Activated naive CD4-positive, alpha-beta T cell treated with anti-CD3 and anti-CD28 coated beads, Interleukin-2, amount 50 U/mL, for 24 hours (primary cell): ENCODE measurements at regions not wholly inside any gene's neighbourhood (a gene's known extent, or its start where the extent isn't known, plus 50 kb on each side); places are given as distances from the start of the nearest gene placed in this dataset.

Experiments used
- H3K27ac Mint-ChIP-seq: one replicate; pipeline ENCODE4 v1.8.0; 2021; ENCODE audit warnings: mild to moderate bottlenecking, mixed read lengths
- H3K27me3 Mint-ChIP-seq: one replicate; pipeline ENCODE4 v1.8.0; 2021; ENCODE audit warnings: mixed read lengths
- H3K36me3 Mint-ChIP-seq: one replicate; pipeline ENCODE4 v1.8.0; 2021; ENCODE audit warnings: mixed read lengths
- H3K4me1 Mint-ChIP-seq: one replicate; pipeline ENCODE4 v1.8.0; 2021; ENCODE audit warnings: mixed read lengths
- H3K4me3 Mint-ChIP-seq: one replicate; pipeline ENCODE4 v1.8.0; 2021; ENCODE audit warnings: mild to moderate bottlenecking, mixed read lengths
- H3K9me3 Mint-ChIP-seq: one replicate; pipeline ENCODE4 v1.8.0; 2021; ENCODE audit warnings: mixed read lengths

DNA sequence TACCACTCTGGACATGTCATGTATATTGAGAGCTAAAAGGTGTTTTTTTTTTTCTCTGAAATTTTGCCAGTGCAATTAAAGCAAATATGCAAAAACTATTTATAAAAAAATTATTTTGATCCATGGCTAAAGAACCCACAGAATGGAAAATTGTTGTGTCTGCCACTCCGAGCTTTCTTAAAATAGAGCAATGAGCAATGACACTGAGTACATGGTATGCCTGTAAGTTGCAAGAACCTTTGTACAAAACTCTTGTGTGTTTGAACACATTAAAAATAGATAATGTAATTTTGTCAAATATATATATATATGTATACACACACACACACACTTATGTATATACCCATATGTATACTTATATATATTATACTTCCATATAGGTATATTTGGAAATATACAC, 1530.9 kb upstream of the B3GALT2 start:
- no peak overlapping the region for H3K27ac Mint-ChIP-seq
- H3K27me3 Mint-ChIP-seq: no peaks in the 10 kb centered on the region
- no peaks in the 10 kb centered on the region for H3K4me1 Mint-ChIP-seq
- no peak overlapping the region for H3K4me3 Mint-ChIP-seq
- H3K36me3 Mint-ChIP-seq: no peaks in the 10 kb centered on the region
- no peaks in the 10 kb centered on the region for H3K9me3 Mint-ChIP-seq

DNA sequence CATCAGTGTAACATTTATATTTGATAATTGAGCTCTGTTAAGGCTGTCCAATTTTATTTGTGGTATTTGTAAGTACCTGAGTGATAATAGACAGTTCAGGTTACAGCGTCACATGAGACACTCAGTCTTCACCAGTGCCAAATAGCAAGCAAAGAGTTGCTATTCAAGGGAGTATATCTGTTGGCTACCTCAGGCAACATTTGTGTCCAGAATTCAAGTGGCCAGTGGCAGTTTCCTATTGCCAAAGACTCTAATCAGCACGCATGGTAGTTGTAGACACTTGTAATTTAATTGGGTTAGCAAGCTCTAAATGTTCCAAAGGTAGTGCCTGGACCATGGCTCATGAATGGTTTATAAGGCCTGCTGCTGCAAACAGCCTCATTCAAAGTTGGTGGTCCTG, 1524.3 kb upstream of the B3GALT2 start:
- no peak overlapping the region for H3K27ac Mint-ChIP-seq
- H3K4me1 Mint-ChIP-seq: no peaks in the 10 kb centered on the region
- no peaks in the 10 kb centered on the region for H3K36me3 Mint-ChIP-seq
- H3K27me3 Mint-ChIP-seq: no peaks in the 10 kb centered on the region
- no peak overlapping the region for H3K4me3 Mint-ChIP-seq
- H3K9me3 Mint-ChIP-seq: no peaks in the 10 kb centered on the region

- no peaks in the 10 kb centered on the region for H3K4me1 Mint-ChIP-seq
- no peaks in the 10 kb centered on the region for H3K9me3 Mint-ChIP-seq
- no peaks in the 10 kb centered on the region for H3K36me3 Mint-ChIP-seq
- H3K27ac Mint-ChIP-seq: no peak overlapping the region
- H3K4me3 Mint-ChIP-seq: no peak overlapping the region
- H3K27me3 Mint-ChIP-seq: no peaks in the 10 kb centered on the region
These were observed 1523.0 kb upstream of the B3GALT2 start for GRCh38 chr1:194709439-194709838.

DNA sequence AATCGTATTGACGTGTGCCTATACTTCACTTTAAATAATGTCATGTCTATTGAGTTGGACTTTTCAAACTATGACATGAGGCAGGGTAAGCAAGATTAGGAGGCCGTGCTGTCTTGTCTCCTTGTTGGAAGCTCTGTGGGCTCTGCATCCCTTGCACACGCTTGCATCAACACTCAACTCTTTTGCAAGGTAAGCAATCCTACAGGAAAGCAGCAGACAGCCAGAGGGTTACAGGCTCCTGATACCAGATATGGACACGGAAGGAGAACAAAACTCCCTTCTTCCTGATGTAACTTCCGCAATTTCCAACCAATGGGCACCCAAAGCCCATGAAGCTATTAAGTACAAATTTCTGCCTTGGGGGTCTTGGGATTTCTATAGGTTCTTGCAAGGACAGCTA, 1520.7 kb upstream of the B3GALT2 start:
- Mint-ChIP-seq H3K36me3 (no peaks in the 10 kb centered on the region), H3K27me3 (no peaks in the 10 kb centered on the region), H3K4me1 (no peaks in the 10 kb centered on the region), H3K9me3 (no peaks in the 10 kb centered on the region), H3K4me3 (no peak overlapping the region), H3K27ac (no peak overlapping the region)

DNA sequence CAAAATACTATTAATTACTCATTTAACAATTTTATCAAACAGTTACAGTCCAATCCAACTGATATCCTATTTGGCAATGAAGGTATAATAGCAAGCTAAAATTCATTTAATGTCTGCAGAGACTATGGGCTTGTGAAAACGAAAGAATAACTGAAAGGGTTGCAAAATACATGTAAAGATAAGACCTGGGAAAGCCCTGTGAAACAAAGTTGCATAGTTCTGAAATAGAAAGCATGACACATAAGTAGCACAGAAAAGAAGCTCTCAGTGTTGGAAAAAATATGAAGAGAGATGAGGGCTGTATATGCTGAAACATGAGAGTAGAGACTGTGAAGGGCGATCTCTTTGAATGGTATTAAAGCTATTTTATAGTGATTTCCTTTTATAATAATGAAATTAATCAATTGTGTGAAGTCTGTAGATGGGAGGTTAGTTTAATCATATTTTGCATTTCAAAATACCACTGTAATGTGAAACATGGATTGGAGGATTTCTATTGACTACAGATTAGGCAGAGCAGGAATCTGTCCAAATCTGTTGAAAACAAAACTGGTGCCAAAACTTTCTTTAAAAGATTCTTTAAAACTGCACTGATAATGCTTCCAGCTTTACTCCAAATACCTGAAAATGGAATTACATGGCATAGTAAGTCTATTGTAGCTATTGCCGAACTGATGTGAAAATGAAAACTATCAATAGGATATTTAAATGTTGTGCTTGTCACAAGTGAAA, 1518.9 kb upstream of the B3GALT2 start:
- Mint-ChIP-seq H3K4me1 (no peaks in the 10 kb centered on the region), H3K9me3 (no peaks in the 10 kb centered on the region), H3K27me3 (no peaks in the 10 kb centered on the region), H3K36me3 (no peaks in the 10 kb centered on the region), H3K4me3 (no peak overlapping the region), H3K27ac (no peak overlapping the region)

- H3K27ac Mint-ChIP-seq: no peak overlapping the region
- no peaks in the 10 kb centered on the region for H3K27me3 Mint-ChIP-seq
- H3K4me1 Mint-ChIP-seq: no peaks in the 10 kb centered on the region
- H3K36me3 Mint-ChIP-seq: no peaks in the 10 kb centered on the region
- H3K9me3 Mint-ChIP-seq: no peaks in the 10 kb centered on the region
- no peak overlapping the region for H3K4me3 Mint-ChIP-seq
These were observed 1512.5 kb upstream of the B3GALT2 start for GRCh38 chr1:194698908-194699318.

- Mint-ChIP-seq H3K27ac (no peak overlapping the region), H3K4me1 (no peaks in the 10 kb centered on the region), H3K36me3 (no peaks in the 10 kb centered on the region), H3K9me3 (no peaks in the 10 kb centered on the region), H3K27me3 (no peaks in the 10 kb centered on the region), H3K4me3 (no peak overlapping the region)
These were observed 1506.8 kb upstream of the B3GALT2 start for GRCh38 chr1:194693244-194693643.

DNA sequence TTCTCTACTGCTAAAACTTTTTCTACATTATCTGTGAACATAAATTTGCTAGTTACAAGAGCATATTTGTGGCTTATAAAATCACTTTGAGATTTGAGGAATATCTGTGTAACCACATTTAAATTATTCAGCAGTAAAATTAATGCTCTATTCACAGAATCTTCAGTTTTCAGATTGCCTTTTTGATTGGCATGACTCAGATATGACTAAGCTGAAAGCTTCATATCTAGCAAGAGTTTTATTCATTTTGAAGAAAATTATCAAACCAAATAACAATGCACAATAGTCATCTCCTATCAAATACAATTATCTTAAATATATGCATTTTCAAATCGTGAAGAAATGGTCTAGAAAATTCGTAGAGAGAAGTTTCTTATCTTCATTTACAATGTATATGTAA, 1498.2 kb upstream of the B3GALT2 start:
- Mint-ChIP-seq H3K27me3 (no peaks in the 10 kb centered on the region), H3K4me1 (no peaks in the 10 kb centered on the region), H3K36me3 (no peaks in the 10 kb centered on the region), H3K9me3 (no peaks in the 10 kb centered on the region), H3K4me3 (no peak overlapping the region), H3K27ac (no peak overlapping the region)

DNA sequence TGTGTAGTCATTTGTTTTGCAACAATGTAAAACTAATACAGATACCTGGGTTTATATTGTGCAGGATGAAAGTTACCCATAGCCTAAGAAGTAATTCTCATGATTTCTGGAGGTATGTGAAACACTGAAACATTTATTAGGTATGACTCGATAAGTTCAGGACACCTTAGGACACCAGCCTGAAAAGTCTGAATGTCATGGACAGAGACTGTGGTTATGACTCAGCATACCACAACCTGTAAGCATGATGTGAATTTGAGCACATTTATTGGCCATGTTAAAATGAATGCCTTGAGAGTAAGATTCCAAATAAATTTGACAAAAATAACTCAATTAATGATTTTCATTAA, 1471.7 kb upstream of the B3GALT2 start:
- Mint-ChIP-seq H3K36me3 (no peaks in the 10 kb centered on the region), H3K27ac (no peak overlapping the region), H3K4me1 (no peaks in the 10 kb centered on the region), H3K27me3 (peaks cover 1% of the 10 kb centered on the region), H3K4me3 (no peak overlapping the region), H3K9me3 (no peaks in the 10 kb centered on the region)

- no peak overlapping the region for H3K4me3 Mint-ChIP-seq
- no peak overlapping the region for H3K27ac Mint-ChIP-seq
- no peaks in the 10 kb centered on the region for H3K4me1 Mint-ChIP-seq
- H3K27me3 Mint-ChIP-seq: no peaks in the 10 kb centered on the region
- no peaks in the 10 kb centered on the region for H3K36me3 Mint-ChIP-seq
- no peaks in the 10 kb centered on the region for H3K9me3 Mint-ChIP-seq
These were observed 1468.5 kb upstream of the B3GALT2 start for GRCh38 chr1:194654956-194655355.

- Mint-ChIP-seq H3K27me3 (no peaks in the 10 kb centered on the region), H3K36me3 (no peaks in the 10 kb centered on the region), H3K4me3 (no peak overlapping the region), H3K4me1 (no peaks in the 10 kb centered on the region), H3K9me3 (no peaks in the 10 kb centered on the region), H3K27ac (no peak overlapping the region)
These were observed 1467.0 kb upstream of the B3GALT2 start for GRCh38 chr1:194653385-194653784.

GRCh38 chr1:194647118-194647517, 1460.7 kb upstream of the B3GALT2 start:
- no peaks in the 10 kb centered on the region for H3K36me3 Mint-ChIP-seq
- no peaks in the 10 kb centered on the region for H3K9me3 Mint-ChIP-seq
- H3K4me1 Mint-ChIP-seq: no peaks in the 10 kb centered on the region
- H3K27me3 Mint-ChIP-seq: no peaks in the 10 kb centered on the region
- H3K27ac Mint-ChIP-seq: no peak overlapping the region
- H3K4me3 Mint-ChIP-seq: no peak overlapping the region

GRCh38 chr1:194644528-194644927, 1458.1 kb upstream of the B3GALT2 start:
- no peaks in the 10 kb centered on the region for H3K36me3 Mint-ChIP-seq
- no peaks in the 10 kb centered on the region for H3K27me3 Mint-ChIP-seq
- H3K9me3 Mint-ChIP-seq: peaks cover 6% of the 10 kb centered on the region
- no peak overlapping the region for H3K4me3 Mint-ChIP-seq
- no peaks in the 10 kb centered on the region for H3K4me1 Mint-ChIP-seq
- H3K27ac Mint-ChIP-seq: no peak overlapping the region

- Mint-ChIP-seq H3K36me3 (no peaks in the 10 kb centered on the region), H3K4me1 (no peaks in the 10 kb centered on the region), H3K9me3 (peaks cover 6% of the 10 kb centered on the region), H3K27me3 (no peaks in the 10 kb centered on the region), H3K4me3 (no peak overlapping the region), H3K27ac (no peak overlapping the region)
These were observed 1453.9 kb upstream of the B3GALT2 start for GRCh38 chr1:194640322-194640721.

DNA sequence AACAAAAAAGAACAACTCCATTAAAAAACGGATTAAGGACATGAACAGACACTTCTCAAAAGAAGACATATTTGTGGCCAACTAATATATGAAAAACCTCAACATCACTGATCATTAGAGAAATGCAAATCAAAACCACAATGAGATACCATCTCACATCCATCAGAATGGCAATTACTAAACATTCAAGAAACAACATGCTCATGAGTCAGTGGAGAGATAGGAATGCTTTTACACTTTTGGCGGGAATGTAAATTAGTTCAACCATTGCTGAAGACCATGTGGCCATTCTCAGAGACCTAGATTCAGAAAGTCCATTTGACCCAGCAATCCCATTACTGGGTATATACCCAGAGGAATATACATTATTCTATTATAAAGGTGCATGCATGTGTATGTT, 1442.6 kb upstream of the B3GALT2 start:
- no peaks in the 10 kb centered on the region for H3K36me3 Mint-ChIP-seq
- H3K4me3 Mint-ChIP-seq: no peak overlapping the region
- H3K27me3 Mint-ChIP-seq: no peaks in the 10 kb centered on the region
- H3K27ac Mint-ChIP-seq: no peak overlapping the region
- no peaks in the 10 kb centered on the region for H3K4me1 Mint-ChIP-seq
- H3K9me3 Mint-ChIP-seq: peaks cover 4% of the 10 kb centered on the region

DNA sequence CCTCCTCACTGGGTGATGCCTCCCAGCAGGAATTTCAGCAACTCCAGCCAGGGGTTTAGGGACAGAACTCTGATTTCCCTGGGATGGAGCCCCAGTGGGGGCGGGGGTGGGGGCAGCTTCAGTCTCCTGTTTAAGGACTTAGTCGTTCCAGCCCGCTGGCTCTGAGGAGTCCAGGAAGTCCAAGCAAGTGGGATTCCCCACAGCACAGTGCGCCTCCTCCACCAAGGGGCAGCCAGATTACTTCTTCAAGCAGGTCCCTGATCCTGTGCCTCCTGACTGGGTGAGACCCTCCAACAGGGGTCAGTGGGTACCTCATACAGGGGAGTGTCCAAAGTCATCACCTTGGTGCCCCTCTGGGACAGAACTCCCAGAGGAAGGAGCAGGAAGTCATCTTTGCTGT, 1438.4 kb upstream of the B3GALT2 start:
- no peak overlapping the region for H3K27ac Mint-ChIP-seq

DNA sequence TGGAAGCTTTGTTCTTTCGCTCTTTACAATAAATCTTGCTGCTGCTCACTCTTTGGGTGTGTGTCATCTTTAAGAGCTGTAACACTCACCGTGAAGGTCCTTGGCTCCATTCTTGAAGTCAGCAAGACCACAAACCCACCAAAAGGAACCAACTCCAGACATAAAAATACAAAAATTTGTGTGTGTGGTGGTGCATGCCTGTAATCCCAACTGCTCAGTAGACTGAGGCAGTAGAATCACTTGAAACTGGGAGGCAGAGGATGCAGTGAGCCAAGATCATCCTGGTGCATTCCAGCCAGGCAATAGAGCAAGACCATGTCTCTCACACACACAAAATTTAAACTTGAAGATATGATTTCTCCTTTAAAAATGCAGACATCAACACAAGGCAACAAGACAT, 1431.7 kb upstream of the B3GALT2 start:
- no peaks in the 10 kb centered on the region for H3K9me3 Mint-ChIP-seq
- no peak overlapping the region for H3K27ac Mint-ChIP-seq
- H3K4me3 Mint-ChIP-seq: no peak overlapping the region
- H3K27me3 Mint-ChIP-seq: no peaks in the 10 kb centered on the region
- H3K4me1 Mint-ChIP-seq: no peaks in the 10 kb centered on the region
- no peaks in the 10 kb centered on the region for H3K36me3 Mint-ChIP-seq

More for the DNA sequence above, 1438.4 kb upstream of the B3GALT2 start:
- no peaks in the 10 kb centered on the region for H3K36me3 Mint-ChIP-seq
- no peak overlapping the region for H3K4me3 Mint-ChIP-seq
- no peaks in the 10 kb centered on the region for H3K4me1 Mint-ChIP-seq
- peaks cover 4% of the 10 kb centered on the region for H3K9me3 Mint-ChIP-seq
- H3K27me3 Mint-ChIP-seq: no peaks in the 10 kb centered on the region
